Nephron (organoid): ENCODE measurements at regions not wholly inside any gene's neighbourhood (a gene's known extent, or its start where the extent isn't known, plus 50 kb on each side); places are given as distances from the start of the nearest gene placed in this dataset.

Experiments
- H3K27ac Mint-ChIP-seq, 3 experiments: 2 replicates each; pipeline ENCODE4 v1.8.0; 2020; ENCODE audit warnings: mixed read lengths in 3 of 3, mild to moderate bottlenecking in 2 of 3, moderate library complexity in 1 of 3
- H3K27me3 Mint-ChIP-seq: 2 replicates; pipeline ENCODE4 v1.8.0; 2021; ENCODE audit warnings: low read depth, mild to moderate bottlenecking, moderate library complexity, mixed read lengths
- H3K36me3 Mint-ChIP-seq: 2 replicates; pipeline ENCODE4 v1.8.0; 2020; ENCODE audit warnings: low read depth, mixed read lengths
- H3K4me1 Mint-ChIP-seq: 2 replicates; pipeline ENCODE4 v1.8.0; 2020; ENCODE audit warnings: mixed read lengths
- H3K4me3 Mint-ChIP-seq, 3 experiments: 2 replicates each; pipeline ENCODE4 v1.8.0; 2020; ENCODE audit warnings: mild to moderate bottlenecking in 3 of 3, mixed read lengths in 3 of 3, moderate library complexity in 2 of 3
- H3K9me3 Mint-ChIP-seq: 2 replicates; pipeline ENCODE4 v1.8.0; 2020; ENCODE audit warnings: mixed read lengths
- CTCF ChIP-seq, 3 experiments: fragments of 200-600 bp; sonication (generic); IDR thresholded peaks; one replicate each; pipeline ENCODE4 v1.5.0; 2021; ENCODE audit warnings: antibody characterized with exemption in 3 of 3; ENCODE audit not compliant: unreplicated experiment in 3 of 3

- no peak overlapping the region for H3K4me3 Mint-ChIP-seq
- no peaks in the 10 kb centered on the region for H3K9me3 Mint-ChIP-seq
- peaks cover 4% of the 10 kb centered on the region for H3K27me3 Mint-ChIP-seq
- H3K4me1 Mint-ChIP-seq = peaks cover 7% of the 10 kb centered on the region
- H3K36me3 Mint-ChIP-seq = no peaks in the 10 kb centered on the region
- TF ChIP-seq CTCF (IDR thresholded peaks at IDR 0.05; ENCODE audit: unreplicated experiment in 3 of 3) = no peak
- no peak overlapping the region for H3K27ac Mint-ChIP-seq
These were observed 458.0 kb upstream of the WWC1 start for GRCh38 chr5:167833456-167833855.

- TF ChIP-seq CTCF (IDR thresholded peaks at IDR 0.05; ENCODE audit: unreplicated experiment in 3 of 3) = no peak
- Mint-ChIP-seq H3K4me1 (no peaks in the 10 kb centered on the region), H3K9me3 (no peaks in the 10 kb centered on the region), H3K27ac (no peak overlapping the region), H3K27me3 (peaks cover 10% of the 10 kb centered on the region), H3K36me3 (no peaks in the 10 kb centered on the region), H3K4me3 (no peak overlapping the region)
These were observed 456.3 kb upstream of the WWC1 start for GRCh38 chr5:167835146-167835545.

GRCh38 chr5:167837127-167837526 lies 454.3 kb upstream of the WWC1 start:
- Mint-ChIP-seq H3K27me3 (peaks cover 12% of the 10 kb centered on the region), H3K4me1 (peaks cover 5% of the 10 kb centered on the region), H3K27ac (no peak overlapping the region), H3K36me3 (no peaks in the 10 kb centered on the region), H3K9me3 (no peaks in the 10 kb centered on the region), H3K4me3 (no peak overlapping the region)
- TF ChIP-seq CTCF (IDR thresholded peaks at IDR 0.05; ENCODE audit: unreplicated experiment in 3 of 3) = no peak

GRCh38 chr5:167839065-167839464 lies 452.4 kb upstream of the WWC1 start:
- Mint-ChIP-seq H3K4me3 (no peak overlapping the region), H3K4me1 (peaks cover 5% of the 10 kb centered on the region), H3K27me3 (peaks cover 8% of the 10 kb centered on the region), H3K36me3 (no peaks in the 10 kb centered on the region), H3K27ac (no peak overlapping the region), H3K9me3 (no peaks in the 10 kb centered on the region)
- TF ChIP-seq CTCF (IDR thresholded peaks at IDR 0.05; ENCODE audit: unreplicated experiment in 3 of 3) = no peak

GRCh38 chr5:167840527-167841130 lies 450.8 kb upstream of the WWC1 start:
- Mint-ChIP-seq H3K4me1 (peaks cover 5% of the 10 kb centered on the region), H3K27ac (no peak overlapping the region), H3K27me3 (peaks cover 8% of the 10 kb centered on the region), H3K9me3 (no peaks in the 10 kb centered on the region), H3K36me3 (no peaks in the 10 kb centered on the region), H3K4me3 (no peak overlapping the region)
- TF ChIP-seq CTCF (IDR thresholded peaks at IDR 0.05; ENCODE audit: unreplicated experiment in 3 of 3) = no peak

- peaks cover 12% of the 10 kb centered on the region for H3K27me3 Mint-ChIP-seq
- no peak overlapping the region for H3K4me3 Mint-ChIP-seq
- no peaks in the 10 kb centered on the region for H3K9me3 Mint-ChIP-seq
These were observed 447.4 kb upstream of the WWC1 start for GRCh38 chr5:167843881-167844572.

More at GRCh38 chr5:167843881-167844572, 447.4 kb upstream of the WWC1 start:
- Mint-ChIP-seq H3K27ac (no peak overlapping the region), H3K36me3 (no peaks in the 10 kb centered on the region), H3K4me1 (peaks cover 5% of the 10 kb centered on the region)
- no peak for TF ChIP-seq CTCF (IDR thresholded peaks at IDR 0.05; ENCODE audit: unreplicated experiment in 3 of 3)
